ENCODE measurements at regions not wholly inside any gene's neighbourhood (a gene's known extent, or its start where the extent isn't known, plus 50 kb on each side); places are given as distances from the start of the nearest gene placed in this dataset.

DNA sequence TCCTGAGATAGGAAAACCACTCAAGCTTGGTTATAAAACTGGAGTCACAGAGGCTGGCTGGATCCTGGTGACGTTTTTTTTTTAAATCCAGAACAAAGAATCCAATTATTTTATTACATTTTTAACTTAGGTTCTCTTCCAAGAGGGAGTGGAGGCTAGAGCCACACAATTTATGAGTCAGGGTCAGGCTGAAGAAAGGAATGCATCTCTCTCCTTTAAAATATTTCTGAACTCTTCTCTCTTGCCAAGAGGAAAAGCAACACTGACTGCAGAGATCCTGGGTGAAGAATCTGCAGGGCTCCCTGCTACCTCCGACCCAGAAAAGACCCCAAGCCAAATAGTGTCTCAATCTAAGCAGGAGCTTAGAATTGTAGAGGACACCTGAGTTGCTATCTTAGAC lies 88.5 kb upstream of the SSTR4 start:
- H4K12ac ChIP-seq (ENCODE audit: low read depth, low read length): no peak overlapping the region
- H3K9me3 ChIP-seq (ENCODE audit: insufficient read depth, low read depth, low read length): no peaks in the 10 kb centered on the region
- H2BK5ac ChIP-seq (ENCODE audit: low read depth, low read length, poor library complexity): no peak overlapping the region
- no peak overlapping the region for H3K4ac ChIP-seq (ENCODE audit: low read depth, low read length)
- DNase-seq: no peak
- H3K27ac ChIP-seq (ENCODE audit: low read depth, low read length): no peak overlapping the region
- H2AFZ ChIP-seq (ENCODE audit: insufficient read depth, low read length, poor library complexity): no peak overlapping the region
- no peaks in the 10 kb centered on the region for H3K36me3 ChIP-seq (ENCODE audit: control insufficient read depth in 1 of 2, insufficient read depth in 2 of 2, low read length in 2 of 2)
- no peak overlapping the region for H3K14ac ChIP-seq (ENCODE audit: low read length)
- H4K8ac ChIP-seq (ENCODE audit: low read depth, low read length): no peak overlapping the region
- H3K9ac ChIP-seq (ENCODE audit: low read length): no peak overlapping the region
- no peak overlapping the region for H4K91ac ChIP-seq (ENCODE audit: low read depth, low read length)
- no peak overlapping the region for H3K18ac ChIP-seq (ENCODE audit: low read length)
- H3K4me1 ChIP-seq (ENCODE audit: control insufficient read depth in 1 of 2, insufficient read depth in 2 of 2, low read length in 2 of 2): no peaks in the 10 kb centered on the region
- H2AK5ac ChIP-seq (ENCODE audit: low read length): no peak overlapping the region
- no CpG with 5 or more reads among the region's 2 CpGs for WGBS (ENCODE audit: extremely low coverage, insufficient coverage, insufficient read length)
- H2BK120ac ChIP-seq (ENCODE audit: insufficient read depth, low read length, poor library complexity): no peak overlapping the region
- no peaks in the 10 kb centered on the region for H3K79me1 ChIP-seq (ENCODE audit: low read length)
- no peak overlapping the region for H3K4me2 ChIP-seq (ENCODE audit: low read length)
- H3K79me2 ChIP-seq (ENCODE audit: control insufficient read depth, insufficient read depth, low read length, poor library complexity): no peaks in the 10 kb centered on the region
- no peak overlapping the region for H3K23ac ChIP-seq (ENCODE audit: low read length)
- no peak overlapping the region for H3K4me3 ChIP-seq (ENCODE audit: low read depth, low read length)
- H2BK12ac ChIP-seq (ENCODE audit: low read length): no peak overlapping the region
- no peaks in the 10 kb centered on the region for H3K27me3 ChIP-seq (ENCODE audit: insufficient read depth, low read length)

DNA sequence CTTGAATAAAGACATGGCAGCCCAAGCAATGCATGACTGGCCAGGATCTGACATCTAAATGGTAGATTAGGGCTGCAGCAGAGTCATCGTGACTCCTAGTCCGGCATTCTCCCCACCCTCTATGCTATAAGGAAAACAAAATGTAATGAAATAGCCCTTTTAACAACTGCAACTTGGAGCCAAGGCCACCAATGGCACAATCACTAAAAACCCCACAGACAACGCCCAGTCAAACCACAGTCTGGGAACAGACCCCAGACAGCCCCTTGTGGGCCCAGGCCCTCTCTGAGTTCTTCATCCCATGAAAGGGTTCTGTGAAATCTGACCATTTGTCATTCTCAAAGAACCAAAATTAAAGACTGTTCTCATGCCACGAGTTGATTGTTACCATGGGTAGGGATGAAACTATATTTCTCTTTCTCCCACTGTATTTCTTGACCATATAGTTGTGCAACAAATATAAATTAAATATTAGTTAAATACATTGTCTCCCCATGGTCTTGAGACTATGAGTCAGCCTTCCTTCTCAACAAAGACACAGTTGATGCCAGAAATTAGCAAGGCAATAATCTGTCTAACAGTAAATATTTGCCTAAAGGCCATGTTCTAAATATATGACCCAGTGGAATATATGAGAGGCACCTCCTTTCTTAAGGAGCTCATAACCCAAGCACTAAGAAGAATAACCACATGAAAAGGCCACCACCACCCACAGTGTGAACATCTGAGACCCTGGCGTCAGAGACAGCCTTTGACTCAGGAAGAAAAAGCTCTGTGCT lies 85.6 kb upstream of the SSTR4 start:
- H3K23ac ChIP-seq (ENCODE audit: low read length): no peak overlapping the region
- H3K27me3 ChIP-seq (ENCODE audit: insufficient read depth, low read length): no peaks in the 10 kb centered on the region
- no peak overlapping the region for H3K4me3 ChIP-seq (ENCODE audit: low read depth, low read length)
- H4K91ac ChIP-seq (ENCODE audit: low read depth, low read length): no peak overlapping the region
- H3K36me3 ChIP-seq (ENCODE audit: control insufficient read depth in 1 of 2, insufficient read depth in 2 of 2, low read length in 2 of 2): no peaks in the 10 kb centered on the region
- no peak overlapping the region for H3K14ac ChIP-seq (ENCODE audit: low read length)
- no peak overlapping the region for H3K4me2 ChIP-seq (ENCODE audit: low read length)
- H2BK12ac ChIP-seq (ENCODE audit: low read length): no peak overlapping the region
- no peak overlapping the region for H4K8ac ChIP-seq (ENCODE audit: low read depth, low read length)
- H2BK5ac ChIP-seq (ENCODE audit: low read depth, low read length, poor library complexity): no peak overlapping the region
- H4K12ac ChIP-seq (ENCODE audit: low read depth, low read length): no peak overlapping the region
- H3K79me1 ChIP-seq (ENCODE audit: low read length): no peaks in the 10 kb centered on the region
- H2AK5ac ChIP-seq (ENCODE audit: low read length): no peak overlapping the region
- DNase-seq: no peak
- no peaks in the 10 kb centered on the region for H3K79me2 ChIP-seq (ENCODE audit: control insufficient read depth, insufficient read depth, low read length, poor library complexity)
- WGBS (ENCODE audit: extremely low coverage, insufficient coverage, insufficient read length): no CpG with 5 or more reads among the region's 5 CpGs
- no peak overlapping the region for H2AFZ ChIP-seq (ENCODE audit: insufficient read depth, low read length, poor library complexity)
- H3K9ac ChIP-seq (ENCODE audit: low read length): no peak overlapping the region
- no peak overlapping the region for H3K4ac ChIP-seq (ENCODE audit: low read depth, low read length)
- H3K18ac ChIP-seq (ENCODE audit: low read length): no peak overlapping the region
- no peak overlapping the region for H3K27ac ChIP-seq (ENCODE audit: low read depth, low read length)
- H3K4me1 ChIP-seq (ENCODE audit: control insufficient read depth in 1 of 2, insufficient read depth in 2 of 2, low read length in 2 of 2): no peaks in the 10 kb centered on the region
- H2BK120ac ChIP-seq (ENCODE audit: insufficient read depth, low read length, poor library complexity): no peak overlapping the region
- peaks cover 2% of the 10 kb centered on the region for H3K9me3 ChIP-seq (ENCODE audit: insufficient read depth, low read depth, low read length)

GRCh38 chr20:22951966-22952365 lies 83.1 kb upstream of the SSTR4 start:
- no peak overlapping the region for H3K4me3 ChIP-seq (ENCODE audit: low read depth, low read length)
- H2AK5ac ChIP-seq (ENCODE audit: low read length): no peak overlapping the region
- no peaks in the 10 kb centered on the region for H3K27me3 ChIP-seq (ENCODE audit: insufficient read depth, low read length)
- H3K4me2 ChIP-seq (ENCODE audit: low read length): no peak overlapping the region
- H3K18ac ChIP-seq (ENCODE audit: low read length): no peak overlapping the region
- H3K9me3 ChIP-seq (ENCODE audit: insufficient read depth, low read depth, low read length): peaks cover 2% of the 10 kb centered on the region
- no peak overlapping the region for H2AFZ ChIP-seq (ENCODE audit: insufficient read depth, low read length, poor library complexity)
- H4K91ac ChIP-seq (ENCODE audit: low read depth, low read length): no peak overlapping the region
- DNase-seq: peak in 1 of 2 donors; percentile 63
- H3K79me1 ChIP-seq (ENCODE audit: low read length): no peaks in the 10 kb centered on the region
- no peak overlapping the region for H2BK5ac ChIP-seq (ENCODE audit: low read depth, low read length, poor library complexity)
- H4K12ac ChIP-seq (ENCODE audit: low read depth, low read length): no peak overlapping the region
- no peaks in the 10 kb centered on the region for H3K4me1 ChIP-seq (ENCODE audit: control insufficient read depth in 1 of 2, insufficient read depth in 2 of 2, low read length in 2 of 2)
- no peak overlapping the region for H2BK12ac ChIP-seq (ENCODE audit: low read length)
- no peaks in the 10 kb centered on the region for H3K79me2 ChIP-seq (ENCODE audit: control insufficient read depth, insufficient read depth, low read length, poor library complexity)
- no peak overlapping the region for H3K23ac ChIP-seq (ENCODE audit: low read length)
- no peaks in the 10 kb centered on the region for H3K36me3 ChIP-seq (ENCODE audit: control insufficient read depth in 1 of 2, insufficient read depth in 2 of 2, low read length in 2 of 2)
- H3K4ac ChIP-seq (ENCODE audit: low read depth, low read length): no peak overlapping the region
- H2BK120ac ChIP-seq (ENCODE audit: insufficient read depth, low read length, poor library complexity): no peak overlapping the region
- no peak overlapping the region for H4K8ac ChIP-seq (ENCODE audit: low read depth, low read length)
- no peak overlapping the region for H3K9ac ChIP-seq (ENCODE audit: low read length)
- WGBS (ENCODE audit: extremely low coverage, insufficient coverage, insufficient read length): no CpG with 5 or more reads among the region's 1 CpG
- no peak overlapping the region for H3K27ac ChIP-seq (ENCODE audit: low read depth, low read length)
- no peak overlapping the region for H3K14ac ChIP-seq (ENCODE audit: low read length)

DNA sequence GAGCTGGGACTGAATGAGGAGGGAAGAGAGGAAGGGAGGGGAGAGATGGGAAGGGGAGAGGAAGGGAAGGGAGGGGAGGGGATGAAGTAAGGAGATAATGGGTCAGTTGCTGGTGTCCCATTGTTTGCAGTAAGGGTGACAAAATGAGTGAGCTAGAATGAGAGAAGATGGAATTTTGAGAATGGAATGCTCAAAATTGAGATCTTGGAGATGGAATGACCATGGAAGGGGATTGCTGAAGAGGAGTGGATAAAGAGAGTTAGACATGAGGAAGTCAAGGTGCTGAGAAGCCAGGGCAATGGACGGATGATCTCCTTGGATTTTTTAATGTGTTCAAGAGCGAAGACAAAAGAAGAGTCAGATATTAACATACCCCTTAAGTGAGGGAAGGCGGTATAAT lies 80.5 kb upstream of the SSTR4 start:
- H2BK12ac ChIP-seq (ENCODE audit: low read length): no peak overlapping the region

More for the DNA sequence above, 80.5 kb upstream of the SSTR4 start:
- WGBS (ENCODE audit: extremely low coverage, insufficient coverage, insufficient read length): no CpG with 5 or more reads among the region's 3 CpGs
- no peak overlapping the region for H4K91ac ChIP-seq (ENCODE audit: low read depth, low read length)
- H3K4me3 ChIP-seq (ENCODE audit: low read depth, low read length): no peak overlapping the region
- no peak overlapping the region for H3K9ac ChIP-seq (ENCODE audit: low read length)
- no peak overlapping the region for H3K27ac ChIP-seq (ENCODE audit: low read depth, low read length)
- H4K8ac ChIP-seq (ENCODE audit: low read depth, low read length): no peak overlapping the region
- H3K18ac ChIP-seq (ENCODE audit: low read length): no peak overlapping the region
- H3K4ac ChIP-seq (ENCODE audit: low read depth, low read length): no peak overlapping the region
- H3K23ac ChIP-seq (ENCODE audit: low read length): no peak overlapping the region
- no peak overlapping the region for H4K12ac ChIP-seq (ENCODE audit: low read depth, low read length)
- H3K4me2 ChIP-seq (ENCODE audit: low read length): no peak overlapping the region
- peaks cover 2% of the 10 kb centered on the region for H3K9me3 ChIP-seq (ENCODE audit: insufficient read depth, low read depth, low read length)
- H3K79me1 ChIP-seq (ENCODE audit: low read length): no peaks in the 10 kb centered on the region
- peak in 1 of 2 donors; percentile 66 for DNase-seq
- no peak overlapping the region for H2BK120ac ChIP-seq (ENCODE audit: insufficient read depth, low read length, poor library complexity)
- H2BK5ac ChIP-seq (ENCODE audit: low read depth, low read length, poor library complexity): no peak overlapping the region
- H2AFZ ChIP-seq (ENCODE audit: insufficient read depth, low read length, poor library complexity): no peak overlapping the region
- H3K36me3 ChIP-seq (ENCODE audit: control insufficient read depth in 1 of 2, insufficient read depth in 2 of 2, low read length in 2 of 2): no peaks in the 10 kb centered on the region
- no peaks in the 10 kb centered on the region for H3K27me3 ChIP-seq (ENCODE audit: insufficient read depth, low read length)
- no peaks in the 10 kb centered on the region for H3K79me2 ChIP-seq (ENCODE audit: control insufficient read depth, insufficient read depth, low read length, poor library complexity)
- no peaks in the 10 kb centered on the region for H3K4me1 ChIP-seq (ENCODE audit: control insufficient read depth in 1 of 2, insufficient read depth in 2 of 2, low read length in 2 of 2)
- no peak overlapping the region for H2AK5ac ChIP-seq (ENCODE audit: low read length)
- no peak overlapping the region for H3K14ac ChIP-seq (ENCODE audit: low read length)
